ENCODE measurements at regions not wholly inside any gene's neighbourhood (a gene's known extent, or its start where the extent isn't known, plus 50 kb on each side); places are given as distances from the start of the nearest gene placed in this dataset.

DNA sequence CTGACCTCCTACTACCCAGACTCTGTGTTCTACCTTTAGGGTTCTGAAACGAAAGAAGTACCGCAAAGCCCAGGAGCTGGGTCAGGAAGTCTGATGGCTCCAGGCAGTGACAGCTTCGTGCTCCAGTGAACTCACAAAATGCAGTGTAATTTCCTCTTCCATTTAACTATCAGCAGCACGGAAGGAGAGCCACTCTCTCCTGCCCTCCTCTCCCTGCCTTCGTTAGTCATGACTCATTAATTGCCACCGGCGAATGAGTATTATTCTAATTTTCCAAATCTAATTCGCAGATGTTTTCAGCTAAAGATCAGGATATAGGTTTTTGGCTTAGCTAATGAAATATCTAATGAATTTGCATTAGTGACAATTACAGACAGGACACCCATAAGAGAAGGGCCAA is 1262.0 kb downstream of the TYW1 start:
- H3K4me1 ChIP-seq (ENCODE audit: control insufficient read depth, low read depth, low read length): no peaks in the 10 kb centered on the region
- H3K27me3 ChIP-seq (ENCODE audit: control insufficient read depth, insufficient read depth, low read length): no peaks in the 10 kb centered on the region
- no peak overlapping the region for H3K27ac ChIP-seq (ENCODE audit: low read length)
- no peaks in the 10 kb centered on the region for H3K9me3 ChIP-seq (ENCODE audit: control insufficient read depth, low read depth, low read length)
- no peak overlapping the region for H3K9ac ChIP-seq (ENCODE audit: low read length)
- H3K4me3 ChIP-seq (ENCODE audit: low read length): no peak overlapping the region
- H3K36me3 ChIP-seq (ENCODE audit: control insufficient read depth, low read depth, low read length): no peaks in the 10 kb centered on the region

DNA sequence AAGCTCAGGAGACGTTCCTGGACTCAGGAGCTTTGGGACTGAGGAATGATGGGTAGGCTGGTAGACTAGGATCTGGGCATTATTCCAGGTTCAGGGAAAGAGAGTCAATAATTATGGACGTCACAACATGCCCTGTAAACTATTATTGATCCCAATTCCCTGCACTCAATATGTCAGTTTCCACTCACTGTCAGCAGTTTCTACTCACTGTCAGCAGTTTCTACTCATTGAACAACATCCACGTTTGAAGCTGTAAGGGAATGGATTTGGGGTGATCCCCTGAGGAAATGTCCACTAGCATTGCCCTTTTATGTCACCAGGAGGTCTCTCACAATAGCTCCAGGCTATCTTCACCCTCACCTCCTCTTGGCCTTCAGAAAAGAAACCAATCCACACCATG is 1268.6 kb downstream of the TYW1 start:
- H3K9ac ChIP-seq (ENCODE audit: low read length): no peak overlapping the region
- H3K36me3 ChIP-seq (ENCODE audit: control insufficient read depth, low read depth, low read length): no peaks in the 10 kb centered on the region
- no peaks in the 10 kb centered on the region for H3K4me1 ChIP-seq (ENCODE audit: control insufficient read depth, low read depth, low read length)
- peaks cover 21% of the 10 kb centered on the region for H3K9me3 ChIP-seq (ENCODE audit: control insufficient read depth, low read depth, low read length)
- no peak overlapping the region for H3K27ac ChIP-seq (ENCODE audit: low read length)
- H3K27me3 ChIP-seq (ENCODE audit: control insufficient read depth, insufficient read depth, low read length): no peaks in the 10 kb centered on the region
- H3K4me3 ChIP-seq (ENCODE audit: low read length): no peak overlapping the region

DNA sequence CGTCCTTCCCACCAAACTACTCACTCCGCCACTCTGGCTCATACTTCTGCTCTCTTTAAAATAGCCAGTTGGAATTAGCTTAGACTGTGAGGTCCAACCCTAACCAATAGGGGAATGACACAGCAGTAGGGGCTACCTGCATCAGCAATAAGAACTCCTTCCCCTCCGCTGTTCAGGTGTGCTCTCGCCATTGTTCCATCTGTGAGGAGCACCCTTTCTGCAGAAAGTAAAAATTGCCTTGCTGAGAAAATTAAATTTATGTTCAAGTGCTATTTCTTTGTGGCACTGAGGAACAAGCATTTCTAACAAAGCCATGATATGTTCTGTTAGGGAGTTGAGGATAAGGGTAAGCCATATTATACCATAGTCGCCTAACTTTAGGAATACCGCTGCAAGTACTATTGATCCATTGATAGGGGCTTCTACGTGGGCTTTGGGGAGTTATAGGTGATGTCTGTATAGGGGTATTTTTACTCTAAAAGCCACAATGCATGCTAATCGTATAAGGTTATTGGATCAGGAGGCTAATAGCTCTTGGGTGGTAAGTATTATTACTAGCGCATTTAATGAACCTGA is 1269.5 kb downstream of the TYW1 start:
- no peaks in the 10 kb centered on the region for H3K36me3 ChIP-seq (ENCODE audit: control insufficient read depth, low read depth, low read length)
- no peaks in the 10 kb centered on the region for H3K4me1 ChIP-seq (ENCODE audit: control insufficient read depth, low read depth, low read length)
- peaks cover 21% of the 10 kb centered on the region for H3K9me3 ChIP-seq (ENCODE audit: control insufficient read depth, low read depth, low read length)
- H3K9ac ChIP-seq (ENCODE audit: low read length): no peak overlapping the region
- H3K27me3 ChIP-seq (ENCODE audit: control insufficient read depth, insufficient read depth, low read length): no peaks in the 10 kb centered on the region
- H3K27ac ChIP-seq (ENCODE audit: low read length): no peak overlapping the region
- no peak overlapping the region for H3K4me3 ChIP-seq (ENCODE audit: low read length)

DNA sequence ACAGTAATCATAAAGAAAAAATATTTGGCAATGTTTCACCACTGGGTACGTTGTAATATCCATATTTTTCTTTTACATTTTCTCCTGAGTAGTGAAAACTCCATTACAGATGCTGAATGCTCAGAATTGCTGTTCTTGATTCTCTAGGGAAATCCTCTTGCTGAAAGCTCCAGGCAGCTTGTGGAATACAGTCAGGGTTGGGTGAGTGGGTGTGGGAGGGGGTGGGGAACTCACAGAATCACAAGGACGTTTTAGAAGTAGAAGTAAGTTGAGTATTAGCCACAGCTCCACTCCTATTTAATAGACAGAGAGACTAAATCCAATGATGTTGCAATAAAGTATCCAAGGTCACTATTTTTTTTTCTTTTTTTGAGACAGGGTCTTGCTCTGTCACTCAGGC is 1270.9 kb downstream of the TYW1 start:
- Histone ChIP-seq H3K9me3 (ENCODE audit: control insufficient read depth, low read depth, low read length) (peaks cover 21% of the 10 kb centered on the region), H3K27ac (ENCODE audit: low read length) (no peak overlapping the region), H3K9ac (ENCODE audit: low read length) (no peak overlapping the region), H3K27me3 (ENCODE audit: control insufficient read depth, insufficient read depth, low read length) (no peaks in the 10 kb centered on the region), H3K4me3 (ENCODE audit: low read length) (no peak overlapping the region), H3K36me3 (ENCODE audit: control insufficient read depth, low read depth, low read length) (no peaks in the 10 kb centered on the region), H3K4me1 (ENCODE audit: control insufficient read depth, low read depth, low read length) (no peaks in the 10 kb centered on the region)

DNA sequence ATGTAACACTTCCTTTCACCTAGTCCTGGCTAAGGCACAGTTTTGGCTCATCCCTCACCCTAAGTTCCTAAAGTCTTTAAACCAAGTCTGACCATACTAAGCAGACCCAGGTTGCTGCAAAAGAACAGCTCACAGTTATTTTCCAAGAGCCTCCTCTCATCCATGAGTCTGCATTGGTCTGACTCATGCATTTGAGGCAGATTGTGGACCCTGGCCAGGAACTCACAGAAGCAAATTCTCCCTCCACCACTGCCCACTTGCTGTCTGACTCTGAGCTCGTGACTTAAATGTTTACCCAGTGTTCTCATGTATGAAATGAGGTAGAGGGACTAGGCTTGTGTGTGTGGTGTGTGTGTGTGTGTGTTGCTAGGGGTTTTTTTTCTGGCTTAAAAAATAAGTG is 1272.8 kb downstream of the TYW1 start:
- peaks cover 2% of the 10 kb centered on the region for H3K4me1 ChIP-seq (ENCODE audit: control insufficient read depth, low read depth, low read length)
- H3K9ac ChIP-seq (ENCODE audit: low read length): no peak overlapping the region
- H3K27ac ChIP-seq (ENCODE audit: low read length): no peak overlapping the region
- peaks cover 21% of the 10 kb centered on the region for H3K9me3 ChIP-seq (ENCODE audit: control insufficient read depth, low read depth, low read length)
- no peaks in the 10 kb centered on the region for H3K36me3 ChIP-seq (ENCODE audit: control insufficient read depth, low read depth, low read length)
- H3K4me3 ChIP-seq (ENCODE audit: low read length): no peak overlapping the region
- no peaks in the 10 kb centered on the region for H3K27me3 ChIP-seq (ENCODE audit: control insufficient read depth, insufficient read depth, low read length)

DNA sequence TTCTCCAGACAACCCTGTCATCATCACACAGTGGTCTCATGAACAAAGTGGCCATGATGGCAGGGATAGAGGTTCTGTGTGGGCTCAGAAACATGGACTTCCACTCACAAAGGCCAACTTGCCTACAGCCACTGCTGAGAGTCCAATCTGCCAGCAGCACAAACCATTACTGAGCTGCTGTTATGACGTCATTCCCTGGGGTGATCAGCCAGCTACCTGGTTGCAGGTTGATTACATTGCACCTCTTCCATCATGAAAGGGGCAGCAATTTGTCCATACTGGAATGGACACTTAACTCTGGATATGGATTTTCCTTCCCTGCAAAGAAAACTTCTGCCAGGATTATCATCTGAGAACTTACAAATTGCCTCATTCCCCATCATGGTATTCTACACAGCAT is 1275.9 kb downstream of the TYW1 start:
- Histone ChIP-seq H3K27me3 (ENCODE audit: control insufficient read depth, insufficient read depth, low read length) (no peaks in the 10 kb centered on the region), H3K9ac (ENCODE audit: low read length) (no peak overlapping the region), H3K9me3 (ENCODE audit: control insufficient read depth, low read depth, low read length) (no peaks in the 10 kb centered on the region), H3K4me3 (ENCODE audit: low read length) (no peak overlapping the region), H3K27ac (ENCODE audit: low read length) (no peak overlapping the region), H3K4me1 (ENCODE audit: control insufficient read depth, low read depth, low read length) (peaks cover 20% of the 10 kb centered on the region), H3K36me3 (ENCODE audit: control insufficient read depth, low read depth, low read length) (no peaks in the 10 kb centered on the region)

DNA sequence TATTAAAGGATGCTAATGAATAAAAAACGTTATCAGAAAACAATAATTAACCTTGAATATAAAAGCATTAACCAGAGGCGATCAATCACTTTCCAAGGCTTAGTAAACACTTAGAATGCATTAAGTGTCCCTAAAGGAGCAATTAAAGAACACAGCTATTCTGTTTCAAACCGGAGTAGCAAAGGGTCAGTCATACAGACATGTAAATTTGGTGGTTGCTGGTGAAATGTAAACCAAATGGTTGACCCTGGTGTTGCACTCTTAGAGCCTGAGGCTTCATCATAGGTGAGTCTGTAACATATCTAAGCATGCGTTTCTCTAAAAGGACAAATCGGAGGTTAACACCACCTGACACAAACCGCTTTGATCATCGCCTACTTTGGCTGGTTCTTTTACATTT is 1280.1 kb downstream of the TYW1 start:
- no peaks in the 10 kb centered on the region for H3K36me3 ChIP-seq (ENCODE audit: control insufficient read depth, low read depth, low read length)
- no peak overlapping the region for H3K27ac ChIP-seq (ENCODE audit: low read length)
- peaks cover 20% of the 10 kb centered on the region for H3K4me1 ChIP-seq (ENCODE audit: control insufficient read depth, low read depth, low read length)
- no peaks in the 10 kb centered on the region for H3K9me3 ChIP-seq (ENCODE audit: control insufficient read depth, low read depth, low read length)
- H3K9ac ChIP-seq (ENCODE audit: low read length): no peak overlapping the region
- H3K27me3 ChIP-seq (ENCODE audit: control insufficient read depth, insufficient read depth, low read length): no peaks in the 10 kb centered on the region
- H3K4me3 ChIP-seq (ENCODE audit: low read length): no peak overlapping the region

DNA sequence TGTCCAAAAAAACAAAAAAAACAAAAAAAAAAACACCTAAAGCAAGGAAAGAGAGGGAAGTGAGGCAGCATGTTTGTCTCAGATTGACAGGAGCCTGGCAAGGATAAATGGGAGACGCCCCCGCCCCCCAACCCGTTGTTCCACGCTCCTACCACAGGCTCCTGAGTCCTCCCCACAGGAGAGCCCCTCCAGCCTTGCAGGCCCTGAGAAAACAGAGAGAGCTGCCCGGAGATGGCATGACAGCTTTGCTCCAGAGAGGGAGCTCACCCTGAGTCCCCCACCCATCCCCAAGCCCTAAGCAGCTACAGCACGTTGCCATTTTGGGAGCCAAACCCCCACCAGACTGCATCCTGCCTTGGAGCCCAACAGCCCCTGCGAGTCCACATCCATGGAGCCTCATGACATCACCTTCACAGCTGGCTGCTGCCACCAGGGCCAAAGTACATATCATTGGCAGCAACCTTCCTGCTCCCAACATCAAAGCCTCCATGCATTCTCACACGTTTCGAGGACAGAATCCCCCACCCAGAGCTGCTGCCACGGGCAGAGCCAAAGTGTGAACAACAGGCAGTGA is 1283.3 kb downstream of the TYW1 start:
- Histone ChIP-seq H3K9me3 (ENCODE audit: control insufficient read depth, low read depth, low read length) (no peaks in the 10 kb centered on the region), H3K36me3 (ENCODE audit: control insufficient read depth, low read depth, low read length) (no peaks in the 10 kb centered on the region), H3K27me3 (ENCODE audit: control insufficient read depth, insufficient read depth, low read length) (no peaks in the 10 kb centered on the region), H3K4me3 (ENCODE audit: low read length) (no peak overlapping the region), H3K4me1 (ENCODE audit: control insufficient read depth, low read depth, low read length) (peaks cover 15% of the 10 kb centered on the region), H3K9ac (ENCODE audit: low read length) (no peak overlapping the region), H3K27ac (ENCODE audit: low read length) (no peak overlapping the region)

DNA sequence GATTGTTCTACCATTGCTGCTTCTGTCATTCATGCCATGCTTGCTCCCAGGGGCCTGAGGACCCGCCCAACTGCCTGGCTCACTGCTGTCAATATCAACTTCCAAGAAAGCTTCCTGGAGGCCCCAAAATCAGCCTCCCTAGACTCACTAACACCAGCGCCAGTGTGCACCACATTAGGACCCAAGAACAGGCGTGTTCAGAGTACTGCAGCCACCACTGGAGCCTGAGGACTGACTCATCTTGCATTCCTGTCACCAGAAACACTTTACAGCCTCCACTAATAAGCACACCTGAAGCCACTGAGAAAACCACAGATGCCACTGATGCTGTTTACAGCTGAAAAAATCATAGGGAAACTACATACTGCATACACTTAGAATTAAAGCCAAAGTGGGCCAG is 1284.3 kb downstream of the TYW1 start:
- no peaks in the 10 kb centered on the region for H3K9me3 ChIP-seq (ENCODE audit: control insufficient read depth, low read depth, low read length)
- H3K27ac ChIP-seq (ENCODE audit: low read length): no peak overlapping the region
- H3K36me3 ChIP-seq (ENCODE audit: control insufficient read depth, low read depth, low read length): no peaks in the 10 kb centered on the region
- peaks cover 9% of the 10 kb centered on the region for H3K4me1 ChIP-seq (ENCODE audit: control insufficient read depth, low read depth, low read length)
- H3K27me3 ChIP-seq (ENCODE audit: control insufficient read depth, insufficient read depth, low read length): no peaks in the 10 kb centered on the region
- H3K4me3 ChIP-seq (ENCODE audit: low read length): no peak overlapping the region
- H3K9ac ChIP-seq (ENCODE audit: low read length): no peak overlapping the region

DNA sequence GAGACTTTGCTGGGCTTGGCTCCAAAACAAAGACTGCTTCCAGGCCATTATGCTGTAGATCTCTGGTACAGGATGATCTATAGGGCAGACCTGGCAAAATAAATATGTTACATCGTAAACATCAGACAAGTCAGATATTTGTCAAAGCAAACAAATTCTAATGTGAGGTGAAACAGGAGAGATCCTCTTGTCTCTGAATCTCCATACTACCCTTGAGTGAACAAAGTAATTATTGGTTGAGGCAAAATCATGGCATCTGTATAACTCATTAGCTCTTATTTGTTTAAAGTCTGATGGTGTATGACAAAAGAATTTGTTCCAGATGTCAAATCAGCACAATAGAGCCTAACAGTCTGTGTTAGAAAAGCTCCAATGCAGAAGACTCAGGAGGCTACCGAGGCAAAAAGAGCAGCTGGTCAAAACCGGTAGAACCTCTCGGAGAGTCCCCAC is 1291.5 kb downstream of the TYW1 start:
- H3K27me3 ChIP-seq (ENCODE audit: control insufficient read depth, insufficient read depth, low read length): no peaks in the 10 kb centered on the region
- H3K4me1 ChIP-seq (ENCODE audit: control insufficient read depth, low read depth, low read length): no peaks in the 10 kb centered on the region
- H3K9me3 ChIP-seq (ENCODE audit: control insufficient read depth, low read depth, low read length): no peaks in the 10 kb centered on the region
- no peak overlapping the region for H3K9ac ChIP-seq (ENCODE audit: low read length)
- H3K36me3 ChIP-seq (ENCODE audit: control insufficient read depth, low read depth, low read length): no peaks in the 10 kb centered on the region
- no peak overlapping the region for H3K4me3 ChIP-seq (ENCODE audit: low read length)
- H3K27ac ChIP-seq (ENCODE audit: low read length): no peak overlapping the region

DNA sequence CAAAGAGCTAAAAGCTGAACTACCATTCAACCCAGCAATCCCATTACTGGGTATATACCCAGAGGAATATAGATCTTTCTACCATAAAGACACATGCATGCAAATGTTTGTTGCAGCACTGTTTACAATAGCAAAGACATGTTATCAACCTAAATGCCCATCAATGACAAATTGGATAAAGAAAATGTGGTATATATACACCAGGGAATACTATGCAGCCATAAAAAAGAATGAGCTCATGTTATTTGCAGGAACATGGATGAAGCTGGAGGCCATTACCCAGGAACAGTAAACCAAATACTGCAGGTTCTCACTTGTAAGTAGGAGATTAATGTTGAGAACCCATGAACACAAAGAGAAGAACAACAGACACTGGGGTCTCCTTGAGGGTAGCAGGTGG is 1295.1 kb downstream of the TYW1 start:
- Histone ChIP-seq H3K9ac (ENCODE audit: low read length) (no peak overlapping the region), H3K27me3 (ENCODE audit: control insufficient read depth, insufficient read depth, low read length) (no peaks in the 10 kb centered on the region), H3K27ac (ENCODE audit: low read length) (no peak overlapping the region), H3K4me3 (ENCODE audit: low read length) (no peak overlapping the region), H3K4me1 (ENCODE audit: control insufficient read depth, low read depth, low read length) (peaks cover 4% of the 10 kb centered on the region), H3K36me3 (ENCODE audit: control insufficient read depth, low read depth, low read length) (no peaks in the 10 kb centered on the region), H3K9me3 (ENCODE audit: control insufficient read depth, low read depth, low read length) (peaks cover 10% of the 10 kb centered on the region)

DNA sequence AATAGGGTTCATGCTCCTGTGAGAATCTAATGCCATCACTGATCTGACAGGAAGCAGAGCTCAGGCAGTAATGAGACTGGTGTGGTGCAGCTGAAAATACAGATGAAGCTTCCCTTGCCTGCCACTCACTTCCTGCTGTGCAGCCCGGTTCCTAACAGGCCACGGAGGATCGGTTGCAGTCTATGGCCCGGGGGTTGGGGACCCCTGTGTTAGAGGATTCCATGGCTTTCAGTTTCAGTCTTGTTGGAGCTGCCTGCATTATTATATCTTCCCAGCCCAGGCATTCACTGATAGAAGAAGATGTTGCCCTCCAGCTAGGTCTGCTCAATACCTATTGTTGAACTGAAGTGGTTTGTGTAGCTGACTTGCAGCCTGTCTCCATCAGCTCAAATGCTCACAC is 1298.8 kb downstream of the TYW1 start:
- H3K27me3 ChIP-seq (ENCODE audit: control insufficient read depth, insufficient read depth, low read length): no peaks in the 10 kb centered on the region
- H3K4me3 ChIP-seq (ENCODE audit: low read length): no peak overlapping the region
- H3K36me3 ChIP-seq (ENCODE audit: control insufficient read depth, low read depth, low read length): no peaks in the 10 kb centered on the region
- peaks cover 10% of the 10 kb centered on the region for H3K9me3 ChIP-seq (ENCODE audit: control insufficient read depth, low read depth, low read length)
- H3K4me1 ChIP-seq (ENCODE audit: control insufficient read depth, low read depth, low read length): peaks cover 4% of the 10 kb centered on the region
- no peak overlapping the region for H3K27ac ChIP-seq (ENCODE audit: low read length)
- H3K9ac ChIP-seq (ENCODE audit: low read length): no peak overlapping the region
